B cell (primary cell): ENCODE measurements at regions not wholly inside any gene's neighbourhood (a gene's known extent, or its start where the extent isn't known, plus 50 kb on each side); places are given as distances from the start of the nearest gene placed in this dataset.

Source experiments
- ATAC-seq: fragments of 200-7000 bp; cut with Tn5 transposase; one replicate; pipeline ENCODE4 v1.10.0; 2021; ENCODE audit warnings: low read depth, mild to moderate bottlenecking, moderate number of reproducible peaks, moderate library complexity
- CTCF ChIA-PET: fragments of 350-600 bp; sonication (Branson Sonifier 250); formaldehyde crosslinking; loops from one replicate; lab custom pipeline; 2021; ENCODE audit warnings: antibody characterized with exemption, inconsistent platforms; lab: Charles Lee
- POLR2A ChIA-PET: fragments of 350-600 bp; sonication (Branson Sonifier 250); formaldehyde crosslinking; loops from one replicate; lab custom pipeline; 2021; ENCODE audit warnings: antibody characterized with exemption; lab: Charles Lee
- DNase-seq: peaks from one replicate; pipeline ENCODE4 v3.0.0; 2013
- H2AFZ ChIP-seq: 2 replicates; pipeline ENCODE4 v1.6.1; 2012; ENCODE audit warnings: mild to moderate bottlenecking, low read depth, low read length; ENCODE audit not compliant: insufficient read depth, poor library complexity, severe bottlenecking
- H3K27ac ChIP-seq, 2 donors: 1 replicate in 1 of 2; 2 replicates in 1 of 2; pipeline ENCODE4 v1.5.1; 2012 to 2013; ENCODE audit warnings: low read length in 2 of 2, mild to moderate bottlenecking in 2 of 2, moderate library complexity in 1 of 2
- H3K27me3 ChIP-seq, 4 experiments: fragments of 200-600 bp in 1 of 4; sonication (generic) in 1 of 4; replicated peaks in 1 of 4; 1 replicate in 2 of 4; 2 replicates in 2 of 4; pipeline versions ENCODE4 v1.6.1 to v1.7.0; 2013 to 2016; ENCODE audit warnings: low read length in 3 of 4, mild to moderate bottlenecking in 2 of 4, mixed read lengths in 1 of 4, moderate library complexity in 1 of 4; ENCODE audit not compliant: insufficient read depth in 4 of 4, control insufficient read depth in 3 of 4; ENCODE audit errors: control extremely low read depth in 1 of 4
- H3K36me3 ChIP-seq, 2 experiments: replicated peaks in 1 of 2; 1 replicate in 1 of 2; 2 replicates in 1 of 2; pipeline versions ENCODE4 v1.6.1 to v1.7.1; 2013; ENCODE audit warnings: low read length in 1 of 2; ENCODE audit not compliant: insufficient read depth in 2 of 2, control insufficient read depth in 1 of 2; ENCODE audit errors: control extremely low read depth in 1 of 2, extremely low read depth in 1 of 2
- H3K4me1 ChIP-seq, 2 donors: fragments of 200-600 bp in 1 of 2; sonication (generic) in 1 of 2; 1 replicate in 1 of 2; 2 replicates in 1 of 2; pipeline versions ENCODE4 v1.5.1 to v1.6.1; 2013 to 2017; ENCODE audit warnings: low read length in 2 of 2; ENCODE audit not compliant: control insufficient read depth in 2 of 2, insufficient read depth in 2 of 2
- H3K4me2 ChIP-seq: replicated peaks from 2 replicates; pipeline ENCODE3; 2012; ENCODE audit warnings: mild to moderate bottlenecking, low read depth, low read length; ENCODE audit not compliant: poor library complexity, severe bottlenecking
- H3K4me3 ChIP-seq, 5 experiments: fragments of 200-600 bp in 1 of 5; sonication (generic) in 1 of 5; 1 replicate in 3 of 5; 2 replicates in 2 of 5; pipeline versions ENCODE4 v1.5.1 to v1.7.0; 2011 to 2016; ENCODE audit warnings: low read length in 4 of 5, mild to moderate bottlenecking in 4 of 5, low read depth in 2 of 5, control low read depth in 1 of 5, moderate library complexity in 1 of 5; ENCODE audit not compliant: insufficient read depth in 1 of 5; ENCODE audit errors: control extremely low read depth in 1 of 5, extremely low read depth in 1 of 5
- H3K79me2 ChIP-seq: fragments of 200-600 bp; sonication (generic); one replicate; pipeline ENCODE4 v1.6.0; 2016; ENCODE audit warnings: low read length; ENCODE audit not compliant: control insufficient read depth, insufficient read depth
- H3K9ac ChIP-seq: fragments of 200-600 bp; sonication (generic); 2 replicates; pipeline ENCODE4 v1.6.1; 2017; ENCODE audit warnings: mild to moderate bottlenecking, low read length, moderate library complexity
- H3K9me3 ChIP-seq, 3 donors: one replicate each; pipeline versions ENCODE4 v1.6.1 to v1.7.1; 2013; ENCODE audit warnings: low read length in 2 of 3; ENCODE audit not compliant: control insufficient read depth in 2 of 3, insufficient read depth in 1 of 3; ENCODE audit errors: control extremely low read depth in 1 of 3
- H4K20me1 ChIP-seq: 2 replicates; pipeline ENCODE4 v1.6.0; 2012; ENCODE audit warnings: mild to moderate bottlenecking, low read length; ENCODE audit not compliant: insufficient read depth, control insufficient read depth, poor library complexity, severe bottlenecking
- H3K27ac Mint-ChIP-seq: one replicate; pipeline ENCODE4 v1.8.0; 2021; ENCODE audit warnings: mixed read lengths
- H3K27me3 Mint-ChIP-seq: one replicate; pipeline ENCODE4 v1.8.0; 2021; ENCODE audit warnings: mixed read lengths
- H3K4me1 Mint-ChIP-seq: one replicate; pipeline ENCODE4 v1.8.0; 2021; ENCODE audit warnings: mixed read lengths
- H3K4me3 Mint-ChIP-seq: one replicate; pipeline ENCODE4 v1.8.0; 2021; ENCODE audit warnings: mixed read lengths
- H3K9me3 Mint-ChIP-seq: one replicate; pipeline ENCODE4 v1.8.0; 2022; ENCODE audit warnings: mixed read lengths; ENCODE audit not compliant: insufficient read depth
- CTCF ChIP-seq: fragments of 200-600 bp; IDR thresholded peaks from one replicate; pipeline ENCODE4 v1.8.0; 2022; ENCODE audit warnings: antibody characterized with exemption, mild to moderate bottlenecking
- EZH2 ChIP-seq: IDR thresholded peaks from 2 replicates; pipeline ENCODE4 v1.6.1; 2012; ENCODE audit warnings: borderline replicate concordance, low read depth, mild to moderate bottlenecking, moderate library complexity, low read length; ENCODE audit not compliant: insufficient read depth, poor library complexity, severe bottlenecking
- WGBS: methylation state at CpG from one replicate; pipeline ENCODE4 v1.1.5; 2013; ENCODE audit warnings: missing lambda C conversion rate; ENCODE audit not compliant: insufficient coverage; 5-methylcytosine and 5-hydroxymethylcytosine counted together
- intact Hi-C: fragments of 100-400 bp; cut with micrococcal nuclease; formaldehyde crosslinking; loops from one replicate; pipeline ENCODE4 v1.10.0; 2022

GRCh38 chr3:106083854-106084253 lies 215.0 kb upstream of the CBLB start:
- H3K4me2 ChIP-seq: no peak overlapping the region
- no peaks in the 10 kb centered on the region for H3K4me1 ChIP-seq
- CTCF ChIA-PET: no interaction called here
- H3K9ac ChIP-seq: no peak overlapping the region
- H3K79me2 ChIP-seq: no peaks in the 10 kb centered on the region
- no peak for ATAC-seq
- Mint-ChIP-seq H3K4me3 (no peak overlapping the region), H3K9me3 (no peaks in the 10 kb centered on the region), H3K27me3 (no peaks in the 10 kb centered on the region), H3K4me1 (no peaks in the 10 kb centered on the region), H3K27ac (no peak overlapping the region)
- no peak overlapping the region for H2AFZ ChIP-seq
- no CpG with 5 or more reads among the region's 1 CpG for WGBS
- H3K36me3 ChIP-seq: no peaks in the 10 kb centered on the region
- POLR2A ChIA-PET: no interaction called here
- TF ChIP-seq CTCF (no peak), EZH2 (no peak)
- H3K27me3 ChIP-seq: no peaks in the 10 kb centered on the region
- peaks cover 0 to 5% (median 1%) of the 10 kb centered on the region in 3 donors for H3K9me3 ChIP-seq
- H3K4me3 ChIP-seq: no peak overlapping the region
- intact Hi-C loops: no loop called here
- H3K27ac ChIP-seq: no peak overlapping the region
- no peak for DNase-seq
- no peaks in the 10 kb centered on the region for H4K20me1 ChIP-seq

GRCh38 chr3:106086038-106086437 lies 217.2 kb upstream of the CBLB start:
- ChIA-PET POLR2A (no interaction called here), CTCF (no interaction called here)
- H3K27me3 ChIP-seq: no peaks in the 10 kb centered on the region
- H3K27me3 Mint-ChIP-seq: no peaks in the 10 kb centered on the region
- H3K4me2 ChIP-seq: no peak overlapping the region
- H3K36me3 ChIP-seq: no peaks in the 10 kb centered on the region
- WGBS: no CpG with 5 or more reads among the region's 1 CpG
- H3K4me3 Mint-ChIP-seq: no peak overlapping the region
- H2AFZ ChIP-seq: no peak overlapping the region
- ATAC-seq: no peak
- no peak for DNase-seq
- no peak overlapping the region for H3K27ac Mint-ChIP-seq
- H3K4me1 Mint-ChIP-seq: no peaks in the 10 kb centered on the region
- H3K79me2 ChIP-seq: no peaks in the 10 kb centered on the region
- TF ChIP-seq CTCF (no peak), EZH2 (no peak)
- H3K9me3 ChIP-seq: no peaks in the 10 kb centered on the region
- no peak overlapping the region for H3K4me3 ChIP-seq
- H4K20me1 ChIP-seq: no peaks in the 10 kb centered on the region
- intact Hi-C loops: no loop called here
- no peaks in the 10 kb centered on the region for H3K4me1 ChIP-seq
- no peak overlapping the region for H3K9ac ChIP-seq
- H3K9me3 Mint-ChIP-seq: no peaks in the 10 kb centered on the region
- no peak overlapping the region for H3K27ac ChIP-seq
